HG03045 (cell line): ENCODE measurements at regions not wholly inside any gene's neighbourhood (a gene's known extent, or its start where the extent isn't known, plus 50 kb on each side); places are given as distances from the start of the nearest gene placed in this dataset.
"Not testable (repeated sequence)": the region's sequence is repeated elsewhere in the genome, so short reads cannot be mapped to it uniquely, and the experiment has no call there.

ENCODE experiments used
- ATAC-seq: cut with Tn5 transposase; IDR thresholded peaks from one replicate; pipeline ENCODE4 v1.9.1; 2021; ENCODE audit warnings: mild to moderate bottlenecking, moderate library complexity; ENCODE audit not compliant: unreplicated experiment

- ATAC-seq: no peak
Observed at GRCh38 chr17:68097161-68097805, 61.7 kb downstream of the KPNA2 start.

- ATAC-seq: not testable (repeated sequence)
Observed at GRCh38 chr17:68099341-68099753, 63.8 kb downstream of the KPNA2 start.

- ATAC-seq: no peak
Observed at GRCh38 chr17:68100000-68100641, 64.6 kb downstream of the KPNA2 start.

- peak; percentile 61 for ATAC-seq
Observed at GRCh38 chr17:68101075-68101986, 65.8 kb downstream of the KPNA2 start.

- ATAC-seq: peak; percentile 5
Observed at GRCh38 chr17:68101987-68102314, 66.4 kb downstream of the KPNA2 start.

GRCh38 chr17:68102318-68102758 is 66.8 kb downstream of the KPNA2 start:
- peak; percentile 7 for ATAC-seq

GRCh38 chr17:68103148-68103547 is 67.6 kb downstream of the KPNA2 start:
- ATAC-seq: no peak

- no peak for ATAC-seq
Observed at GRCh38 chr17:68106085-68106484, 70.5 kb downstream of the KPNA2 start.

- no peak for ATAC-seq
Observed at GRCh38 chr17:68107373-68107772, 71.8 kb downstream of the KPNA2 start.

- ATAC-seq: no peak
Observed at GRCh38 chr17:68108313-68109000, 72.9 kb downstream of the KPNA2 start.

- ATAC-seq: not testable (repeated sequence)
Observed at GRCh38 chr17:68109404-68109803, 73.9 kb downstream of the KPNA2 start.

- ATAC-seq: not testable (repeated sequence)
Observed at GRCh38 chr17:68116211-68116610, 80.7 kb downstream of the KPNA2 start.

GRCh38 chr17:68122587-68122986 is 87.1 kb downstream of the KPNA2 start:
- no peak for ATAC-seq

- no peak for ATAC-seq
Observed at GRCh38 chr17:68125111-68125870, 89.8 kb downstream of the KPNA2 start.

GRCh38 chr17:68127914-68128313 is 92.4 kb downstream of the KPNA2 start:
- no peak for ATAC-seq

- ATAC-seq: no peak
Observed at GRCh38 chr17:68131456-68131855, 95.9 kb downstream of the KPNA2 start.

- no peak for ATAC-seq
Observed at GRCh38 chr17:68133346-68134045, 98.0 kb downstream of the KPNA2 start.

- no peak for ATAC-seq
Observed at GRCh38 chr17:68134046-68134637, 98.6 kb downstream of the KPNA2 start.

GRCh38 chr17:68134731-68135130 is 99.2 kb downstream of the KPNA2 start:
- ATAC-seq: no peak
